Large intestine (tissue), 3 donors: ENCODE measurements at regions not wholly inside any gene's neighbourhood (a gene's known extent, or its start where the extent isn't known, plus 50 kb on each side); places are given as distances from the start of the nearest gene placed in this dataset.

Experiments used
- DNase-seq, 2 donors: peaks; one replicate each; pipeline versions ENCODE4 v3.0.0 to v3.0.0-alpha.2; 2013
- H3K27ac ChIP-seq: one replicate; pipeline ENCODE4 v1.5.1; 2013; ENCODE audit warnings: low read length
- H3K27me3 ChIP-seq: 2 replicates; pipeline ENCODE4 v1.6.1; 2013; ENCODE audit warnings: low read length; ENCODE audit not compliant: control insufficient read depth, insufficient read depth
- H3K36me3 ChIP-seq: 2 replicates; pipeline ENCODE4 v1.6.1; 2013; ENCODE audit warnings: low read length; ENCODE audit not compliant: control insufficient read depth, insufficient read depth
- H3K4me1 ChIP-seq: one replicate; pipeline ENCODE4 v1.6.1; 2013; ENCODE audit warnings: low read length; ENCODE audit not compliant: control insufficient read depth, insufficient read depth
- H3K4me3 ChIP-seq: one replicate; pipeline ENCODE4 v1.5.1; 2013; ENCODE audit warnings: low read length
- H3K9me3 ChIP-seq: one replicate; pipeline ENCODE4 v1.6.1; 2013; ENCODE audit warnings: mild to moderate bottlenecking, low read depth, low read length, moderate library complexity; ENCODE audit not compliant: control insufficient read depth
- WGBS: methylation state at CpG from one replicate; pipeline ENCODE4 v1.1.5; 2013; ENCODE audit warnings: low lambda C conversion rate; ENCODE audit not compliant: insufficient coverage; 5-methylcytosine and 5-hydroxymethylcytosine counted together

- DNase-seq, result no peak
- 100% methylated on average over 1 of the region's 11 CpGs for WGBS
- H3K9me3 ChIP-seq, result no peaks in the 10 kb centered on the region
- H3K27ac ChIP-seq, result no peak overlapping the region
- no peaks in the 10 kb centered on the region for H3K36me3 ChIP-seq
- H3K4me3 ChIP-seq, result no peak overlapping the region
- peaks cover 3% of the 10 kb centered on the region for H3K4me1 ChIP-seq
- peaks cover 2% of the 10 kb centered on the region for H3K27me3 ChIP-seq
These were observed 270.7 kb upstream of the RUNX1 start for GRCh38 chr21:35319684-35320283.

- Histone ChIP-seq H3K9me3 (no peaks in the 10 kb centered on the region), H3K4me3 (no peak overlapping the region), H3K4me1 (peaks cover 3% of the 10 kb centered on the region), H3K27me3 (peaks cover 2% of the 10 kb centered on the region), H3K27ac (no peak overlapping the region), H3K36me3 (no peaks in the 10 kb centered on the region)
- WGBS, result no CpG with 5 or more reads among the region's 4 CpGs
- DNase-seq, result peak in 1 of 2 donors; percentile 28
These were observed 267.8 kb upstream of the RUNX1 start for GRCh38 chr21:35316933-35317332.

GRCh38 chr21:35316456-35316855, 267.4 kb upstream of the RUNX1 start:
- no peak for DNase-seq
- no peak overlapping the region for H3K4me3 ChIP-seq
- H3K27me3 ChIP-seq, result peaks cover 2% of the 10 kb centered on the region
- H3K36me3 ChIP-seq, result no peaks in the 10 kb centered on the region
- no peaks in the 10 kb centered on the region for H3K9me3 ChIP-seq
- H3K4me1 ChIP-seq, result peaks cover 3% of the 10 kb centered on the region
- H3K27ac ChIP-seq, result no peak overlapping the region

- WGBS, result no CpG with 5 or more reads among the region's 8 CpGs
These were observed 265.9 kb upstream of the RUNX1 start for GRCh38 chr21:35314857-35315582.

DNA sequence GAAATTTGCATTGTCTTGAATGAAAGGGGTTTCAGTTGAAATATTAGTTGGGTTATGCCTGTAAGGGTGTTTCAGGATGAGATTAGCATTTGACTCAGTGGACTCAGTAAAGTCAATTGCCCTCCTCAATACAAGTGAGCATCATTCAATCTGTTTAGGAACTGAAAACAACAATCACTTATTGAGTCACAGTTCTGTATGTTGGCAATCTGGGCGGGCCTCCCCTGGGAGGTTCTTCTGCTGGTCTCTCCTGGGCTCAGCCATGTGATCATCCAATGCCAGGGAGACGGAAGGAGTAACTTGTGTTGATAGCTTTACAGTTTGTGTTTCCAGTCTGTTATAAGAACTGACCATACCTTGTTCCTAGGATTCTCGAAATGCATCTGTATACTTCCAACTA, 262.9 kb upstream of the RUNX1 start:
- H3K9me3 ChIP-seq, result no peaks in the 10 kb centered on the region
- no CpG with 5 or more reads among the region's 3 CpGs for WGBS
- no peak overlapping the region for H3K4me3 ChIP-seq
- no peaks in the 10 kb centered on the region for H3K4me1 ChIP-seq
- no peaks in the 10 kb centered on the region for H3K36me3 ChIP-seq
- H3K27ac ChIP-seq, result no peak overlapping the region
- no peaks in the 10 kb centered on the region for H3K27me3 ChIP-seq
- no peak for DNase-seq

More at GRCh38 chr21:35314857-35315582, 265.9 kb upstream of the RUNX1 start:
- Histone ChIP-seq H3K9me3 (no peaks in the 10 kb centered on the region), H3K4me3 (no peak overlapping the region), H3K27ac (no peak overlapping the region), H3K4me1 (peaks cover 3% of the 10 kb centered on the region), H3K36me3 (no peaks in the 10 kb centered on the region), H3K27me3 (peaks cover 2% of the 10 kb centered on the region)
- peak in 1 of 2 donors; percentile 2 for DNase-seq

- H3K27ac ChIP-seq, result no peak overlapping the region
- DNase-seq, result no peak
- H3K36me3 ChIP-seq, result no peaks in the 10 kb centered on the region
- no peaks in the 10 kb centered on the region for H3K4me1 ChIP-seq
- no peak overlapping the region for H3K4me3 ChIP-seq
- no peaks in the 10 kb centered on the region for H3K27me3 ChIP-seq
- no peaks in the 10 kb centered on the region for H3K9me3 ChIP-seq
- no CpG with 5 or more reads among the region's 3 CpGs for WGBS
These were observed 260.2 kb upstream of the RUNX1 start for GRCh38 chr21:35309316-35309715.

- no peaks in the 10 kb centered on the region for H3K4me1 ChIP-seq
- WGBS, result no CpG with 5 or more reads among the region's 1 CpG
- peak in 1 of 2 donors; percentile 6 for DNase-seq
- H3K27ac ChIP-seq, result no peak overlapping the region
- H3K9me3 ChIP-seq, result no peaks in the 10 kb centered on the region
- no peaks in the 10 kb centered on the region for H3K36me3 ChIP-seq
- H3K27me3 ChIP-seq, result no peaks in the 10 kb centered on the region
- H3K4me3 ChIP-seq, result no peak overlapping the region
These were observed 254.0 kb upstream of the RUNX1 start for GRCh38 chr21:35303085-35303484.

- no peak overlapping the region for H3K4me3 ChIP-seq
- no peak for DNase-seq
- H3K9me3 ChIP-seq, result no peaks in the 10 kb centered on the region
- H3K36me3 ChIP-seq, result no peaks in the 10 kb centered on the region
- no peak overlapping the region for H3K27ac ChIP-seq
- 80% methylated on average over 1 of the region's 3 CpGs for WGBS
- H3K27me3 ChIP-seq, result no peaks in the 10 kb centered on the region
- H3K4me1 ChIP-seq, result peaks cover 10% of the 10 kb centered on the region
These were observed 249.7 kb upstream of the RUNX1 start for GRCh38 chr21:35298757-35299156.

GRCh38 chr21:35297665-35298064, 248.6 kb upstream of the RUNX1 start:
- no peak for DNase-seq
- WGBS, result 89% methylated on average over 2 of the region's 4 CpGs
- Histone ChIP-seq H3K27ac (no peak overlapping the region), H3K9me3 (no peaks in the 10 kb centered on the region), H3K27me3 (no peaks in the 10 kb centered on the region), H3K36me3 (no peaks in the 10 kb centered on the region), H3K4me3 (no peak overlapping the region), H3K4me1 (peaks cover 10% of the 10 kb centered on the region)

- H3K4me1 ChIP-seq, result peaks cover 10% of the 10 kb centered on the region
- peak overlapping the region; percentile 51 for H3K27ac ChIP-seq
- H3K4me3 ChIP-seq, result no peak overlapping the region
- WGBS, result 27% methylated on average over 6 of the region's 16 CpGs
- no peaks in the 10 kb centered on the region for H3K9me3 ChIP-seq
- no peaks in the 10 kb centered on the region for H3K27me3 ChIP-seq
- peak; percentile 70 to 86 for DNase-seq
- no peaks in the 10 kb centered on the region for H3K36me3 ChIP-seq
These were observed 245.3 kb upstream of the RUNX1 start for GRCh38 chr21:35294231-35294898.
